NCI-H2196 (cell line): ENCODE measurements at regions not wholly inside any gene's neighbourhood (a gene's known extent, or its start where the extent isn't known, plus 50 kb on each side); places are given as distances from the start of the nearest gene placed in this dataset.

Experiments
- DNase-seq: peaks from one replicate; lab custom pipeline; 2025; ENCODE audit not compliant: unreplicated experiment; lab: John Stamatoyannopoulos, UW

GRCh38 chr9:82149501-82149946, 161.0 kb downstream of the SPATA31D1 start:
- DNase-seq: no peak

- no peak for DNase-seq
Observed at GRCh38 chr9:82152181-82152580, 163.6 kb downstream of the SPATA31D1 start.

- no peak for DNase-seq
Observed at GRCh38 chr9:82153032-82153431, 164.5 kb downstream of the SPATA31D1 start.

GRCh38 chr9:82154573-82154972, 166.0 kb downstream of the SPATA31D1 start:
- no peak for DNase-seq

GRCh38 chr9:82161876-82162275, 173.3 kb downstream of the SPATA31D1 start:
- DNase-seq: no peak

- DNase-seq: no peak
Observed at GRCh38 chr9:82164159-82164558, 175.6 kb downstream of the SPATA31D1 start.

- DNase-seq: no peak
Observed at GRCh38 chr9:82167296-82167695, 178.7 kb downstream of the SPATA31D1 start.

- DNase-seq: no peak
Observed at GRCh38 chr9:82168585-82168984, 180.0 kb downstream of the SPATA31D1 start.

GRCh38 chr9:82170866-82171265, 182.3 kb downstream of the SPATA31D1 start:
- no peak for DNase-seq

GRCh38 chr9:82171271-82171670, 182.7 kb downstream of the SPATA31D1 start:
- DNase-seq: no peak

GRCh38 chr9:82180711-82181110, 192.1 kb downstream of the SPATA31D1 start:
- no peak for DNase-seq

- DNase-seq: no peak
Observed at GRCh38 chr9:82183181-82183860, 194.7 kb downstream of the SPATA31D1 start.

GRCh38 chr9:82184524-82184923, 196.0 kb downstream of the SPATA31D1 start:
- no peak for DNase-seq

GRCh38 chr9:82188817-82189216, 200.2 kb downstream of the SPATA31D1 start:
- DNase-seq: no peak

GRCh38 chr9:82191082-82191770, 202.7 kb downstream of the SPATA31D1 start:
- DNase-seq: no peak

- no peak for DNase-seq
Observed at GRCh38 chr9:82192211-82192610, 203.6 kb downstream of the SPATA31D1 start.

- DNase-seq: no peak
Observed at GRCh38 chr9:82196622-82197441, 208.3 kb downstream of the SPATA31D1 start.

- DNase-seq: no peak
Observed at GRCh38 chr9:82201196-82201595, 212.6 kb downstream of the SPATA31D1 start.

- no peak for DNase-seq
Observed at GRCh38 chr9:82202808-82203207, 214.2 kb downstream of the SPATA31D1 start.

GRCh38 chr9:82206490-82206889, 217.9 kb downstream of the SPATA31D1 start:
- no peak for DNase-seq

- no peak for DNase-seq
Observed at GRCh38 chr9:82206946-82207345, 218.4 kb downstream of the SPATA31D1 start.
